ENCODE measurements at regions not wholly inside any gene's neighbourhood (a gene's known extent, or its start where the extent isn't known, plus 50 kb on each side); places are given as distances from the start of the nearest gene placed in this dataset.

DNA sequence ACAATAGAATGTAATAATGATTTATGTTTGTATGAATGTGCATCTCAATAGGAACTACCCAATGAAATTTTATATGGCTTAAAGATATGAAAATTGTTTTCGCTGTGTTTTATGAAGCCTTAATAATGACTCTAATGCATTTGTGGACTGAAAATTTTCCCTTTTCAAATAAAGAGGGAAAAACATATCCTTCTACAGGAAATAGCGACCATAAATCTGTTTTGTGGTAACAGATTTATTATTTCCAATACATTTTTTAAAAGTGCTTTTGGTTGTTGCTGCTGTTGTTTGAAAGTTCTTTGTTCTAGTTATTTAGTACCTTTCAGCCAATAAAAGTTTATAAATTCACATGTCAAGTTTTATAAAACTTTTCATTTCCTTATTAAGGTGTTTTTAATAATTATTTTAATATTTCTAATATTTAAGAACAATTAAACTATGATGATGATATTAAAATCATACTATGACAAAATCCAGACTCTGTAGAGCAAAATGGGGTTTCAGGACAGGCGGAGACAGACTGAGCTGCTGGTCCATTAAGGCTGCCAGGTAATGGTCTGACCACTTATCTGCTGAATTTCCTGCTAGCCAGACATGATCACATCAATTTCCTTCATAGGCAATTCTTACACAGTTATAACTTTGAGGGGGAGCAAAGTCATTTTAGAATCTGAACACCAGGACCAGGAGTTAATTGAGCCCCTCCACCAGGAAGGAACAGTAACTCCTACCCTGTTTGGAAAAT is 65.7 kb upstream of the NEUROD1 start (continued):
- TF ChIP-seq TFAP4 (CRISPR knock-in tag; IDR thresholded peaks at IDR 0.05; ENCODE audit: borderline replicate concordance) (no peak), RBM25 (IDR thresholded peaks at IDR 0.05; ENCODE audit: low read depth, low read length, severe bottlenecking) (no peak), CHD2 (IDR thresholded peaks at IDR 0.05; ENCODE audit: low read depth, low read length) (no peak), JUND (IDR thresholded peaks at IDR 0.05; ENCODE audit: borderline replicate concordance, low read depth, low read length) (no peak), JUND (tag; IDR thresholded peaks at IDR 0.05; ENCODE audit: borderline replicate concordance, low read depth, low read length) (no peak), NFIX (CRISPR knock-in tag; IDR thresholded peaks at IDR 0.05; ENCODE audit: low read depth) (no peak), ZNF408 (CRISPR knock-in tag; IDR thresholded peaks at IDR 0.05; ENCODE audit: low read depth) (no peak), KAT2B (IDR thresholded peaks at IDR 0.05; ENCODE audit: low read depth, low read length) (no peak), SRSF1 (IDR thresholded peaks at IDR 0.05; ENCODE audit: low read depth, low read length) (no peak), E4F1 (CRISPR knock-in tag; IDR thresholded peaks at IDR 0.05; ENCODE audit: borderline replicate concordance) (no peak), HBP1 (CRISPR knock-in tag; IDR thresholded peaks at IDR 0.05) (no peak), RBM22 (IDR thresholded peaks at IDR 0.05; ENCODE audit: low read depth, low read length, poor library complexity, severe bottlenecking) (no peak)
- TF ChIP-seq, protein P1, sequence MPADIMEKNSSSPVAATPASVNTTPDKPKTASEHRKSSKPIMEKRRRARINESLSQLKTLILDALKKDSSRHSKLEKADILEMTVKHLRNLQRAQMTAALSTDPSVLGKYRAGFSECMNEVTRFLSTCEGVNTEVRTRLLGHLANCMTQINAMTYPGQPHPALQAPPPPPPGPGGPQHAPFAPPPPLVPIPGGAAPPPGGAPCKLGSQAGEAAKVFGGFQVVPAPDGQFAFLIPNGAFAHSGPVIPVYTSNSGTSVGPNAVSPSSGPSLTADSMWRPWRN (IDR thresholded peaks at IDR 0.05; ENCODE audit: low read depth), result no peak
